ENCODE measurements at regions not wholly inside any gene's neighbourhood (a gene's known extent, or its start where the extent isn't known, plus 50 kb on each side); places are given as distances from the start of the nearest gene placed in this dataset.

DNA sequence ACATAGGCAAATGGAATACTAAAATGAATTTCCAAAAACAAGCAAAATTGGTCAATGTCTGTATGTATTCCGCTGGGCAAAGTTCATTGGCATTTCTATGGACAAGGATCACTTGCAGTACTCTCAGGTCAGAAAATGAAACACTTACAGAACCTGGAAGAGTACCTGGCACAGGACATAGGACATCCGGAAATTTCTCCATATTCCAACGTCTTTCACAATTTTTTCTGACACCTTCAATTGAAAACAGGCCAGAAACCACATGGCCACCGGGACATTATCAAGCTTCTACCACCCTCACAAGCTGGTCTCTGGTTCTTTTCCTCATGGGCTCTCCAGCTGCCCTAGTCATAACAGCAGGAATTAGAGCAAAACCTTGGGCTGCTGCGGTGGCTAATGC lies 96.9 kb upstream of the MSH6 start:
- H3K4me3 ChIP-seq (replicated peaks; ENCODE audit: low read depth, low read length): no peak overlapping the region
- H3K27me3 ChIP-seq (replicated peaks; ENCODE audit: control insufficient read depth, insufficient read depth, low read length): no peaks in the 10 kb centered on the region
- H3K36me3 ChIP-seq (ENCODE audit: control insufficient read depth, insufficient read depth, low read length): no peaks in the 10 kb centered on the region
- TF ChIP-seq, protein P1, sequence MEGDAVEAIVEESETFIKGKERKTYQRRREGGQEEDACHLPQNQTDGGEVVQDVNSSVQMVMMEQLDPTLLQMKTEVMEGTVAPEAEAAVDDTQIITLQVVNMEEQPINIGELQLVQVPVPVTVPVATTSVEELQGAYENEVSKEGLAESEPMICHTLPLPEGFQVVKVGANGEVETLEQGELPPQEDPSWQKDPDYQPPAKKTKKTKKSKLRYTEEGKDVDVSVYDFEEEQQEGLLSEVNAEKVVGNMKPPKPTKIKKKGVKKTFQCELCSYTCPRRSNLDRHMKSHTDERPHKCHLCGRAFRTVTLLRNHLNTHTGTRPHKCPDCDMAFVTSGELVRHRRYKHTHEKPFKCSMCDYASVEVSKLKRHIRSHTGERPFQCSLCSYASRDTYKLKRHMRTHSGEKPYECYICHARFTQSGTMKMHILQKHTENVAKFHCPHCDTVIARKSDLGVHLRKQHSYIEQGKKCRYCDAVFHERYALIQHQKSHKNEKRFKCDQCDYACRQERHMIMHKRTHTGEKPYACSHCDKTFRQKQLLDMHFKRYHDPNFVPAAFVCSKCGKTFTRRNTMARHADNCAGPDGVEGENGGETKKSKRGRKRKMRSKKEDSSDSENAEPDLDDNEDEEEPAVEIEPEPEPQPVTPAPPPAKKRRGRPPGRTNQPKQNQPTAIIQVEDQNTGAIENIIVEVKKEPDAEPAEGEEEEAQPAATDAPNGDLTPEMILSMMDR (IDR thresholded peaks at IDR 0.05; ENCODE audit: insufficient read depth, low read length, poor library complexity, severe bottlenecking): no peak
- no peak for DNase-seq (ENCODE audit: extremely low read depth, insufficient read length)

DNA sequence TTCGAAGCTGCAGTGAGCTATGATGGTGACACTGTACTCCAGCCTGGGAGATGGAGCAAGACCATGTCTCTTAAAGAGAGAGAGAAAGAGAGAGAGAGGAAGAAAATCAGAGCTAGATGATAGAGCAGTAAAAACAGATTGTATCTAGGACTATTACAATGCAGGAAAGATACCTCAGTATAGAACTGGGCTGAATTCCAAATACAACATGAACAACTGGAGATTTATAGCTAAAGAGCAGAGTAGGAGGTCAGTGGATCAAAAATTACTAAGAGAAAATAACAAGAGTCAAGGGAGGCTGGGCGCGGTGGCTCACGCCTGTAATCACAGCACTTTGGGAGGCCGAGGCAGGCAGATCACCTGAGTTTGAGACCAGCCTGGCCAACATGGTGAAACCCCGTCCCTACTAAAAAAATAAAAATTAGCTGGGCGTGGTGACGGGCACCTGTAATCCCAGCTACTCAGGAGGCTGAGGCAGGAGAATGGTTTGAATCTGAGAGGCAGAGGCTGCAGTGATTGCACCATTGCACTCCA lies 100.7 kb upstream of the MSH6 start:
- Histone ChIP-seq H3K27me3 (replicated peaks; ENCODE audit: control insufficient read depth, insufficient read depth, low read length) (no peaks in the 10 kb centered on the region), H3K36me3 (ENCODE audit: control insufficient read depth, insufficient read depth, low read length) (no peaks in the 10 kb centered on the region), H3K4me3 (replicated peaks; ENCODE audit: low read depth, low read length) (no peak overlapping the region)
- DNase-seq (ENCODE audit: extremely low read depth, insufficient read length): no peak
- TF ChIP-seq, protein P1 (IDR thresholded peaks at IDR 0.05; ENCODE audit: insufficient read depth, low read length, poor library complexity, severe bottlenecking): no peak

DNA sequence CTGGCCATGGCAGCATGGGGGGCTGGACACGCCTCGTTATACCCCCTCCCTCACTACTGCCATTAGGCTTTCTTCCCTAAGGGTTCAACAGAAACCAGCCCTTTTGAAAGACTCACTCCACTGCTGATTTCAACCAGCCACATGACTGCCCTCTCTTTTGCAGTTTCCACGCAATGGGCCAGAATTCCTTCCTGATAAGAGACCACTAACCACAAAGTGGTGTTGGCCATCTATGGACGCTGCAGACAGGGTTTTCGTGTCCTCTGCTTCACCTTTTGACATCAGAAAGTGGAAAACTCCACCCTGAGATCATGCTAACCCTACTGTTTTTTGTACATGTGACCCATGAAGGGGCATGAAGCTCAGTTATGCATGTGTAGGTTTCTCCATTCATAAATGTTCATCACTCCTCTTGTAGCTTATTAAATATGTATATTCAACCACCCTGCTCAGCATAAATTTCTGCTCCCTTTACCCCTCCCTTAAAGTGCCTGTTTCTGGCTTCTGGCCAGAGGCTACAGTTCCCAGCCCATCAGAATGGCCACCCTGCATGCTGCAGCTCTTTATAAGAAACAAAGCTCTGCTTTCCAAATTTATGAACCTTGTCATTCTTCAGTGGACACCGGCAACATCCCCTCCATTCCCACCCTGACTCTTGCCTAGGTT lies 105.6 kb upstream of the KCNK12 start:
- TF ChIP-seq, protein P1 (IDR thresholded peaks at IDR 0.05; ENCODE audit: insufficient read depth, low read length, poor library complexity, severe bottlenecking): no peak
- no peak overlapping the region for H3K4me3 ChIP-seq (replicated peaks; ENCODE audit: low read depth, low read length)

DNA sequence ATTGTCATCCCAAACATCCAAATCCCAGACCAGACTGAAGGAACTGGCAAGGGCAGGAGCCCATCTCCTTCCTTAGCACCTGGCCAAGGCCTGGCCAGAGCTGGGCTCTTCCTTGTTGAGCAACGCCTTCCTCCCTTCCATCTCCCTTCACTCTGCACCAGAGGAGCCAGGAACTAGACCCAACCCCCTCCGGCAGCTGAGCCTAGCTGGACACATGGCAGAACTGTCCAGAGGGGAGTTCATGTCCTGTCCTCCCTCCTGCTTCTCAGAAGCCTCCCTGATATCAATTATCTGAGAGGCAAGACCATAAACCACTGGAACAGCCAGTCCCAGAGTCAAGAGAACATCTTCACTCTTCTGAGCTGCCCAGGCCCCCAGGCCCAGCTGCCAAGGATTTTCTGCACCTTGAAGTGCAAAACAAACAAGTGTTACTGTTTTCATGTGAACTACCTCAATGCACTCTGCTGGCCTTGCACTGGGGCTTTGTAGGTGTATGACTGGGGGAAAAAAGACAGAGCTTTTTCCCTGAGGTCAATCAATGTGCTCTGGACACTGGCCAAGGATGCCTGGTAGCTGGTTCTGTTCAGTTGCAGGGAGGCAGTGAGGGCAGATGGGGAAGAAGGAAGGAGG lies 104.5 kb upstream of the KCNK12 start:
- DNase-seq (ENCODE audit: extremely low read depth, insufficient read length): no peak
- no peaks in the 10 kb centered on the region for H3K27me3 ChIP-seq (replicated peaks; ENCODE audit: control insufficient read depth, insufficient read depth, low read length)
- no peaks in the 10 kb centered on the region for H3K36me3 ChIP-seq (ENCODE audit: control insufficient read depth, insufficient read depth, low read length)
- TF ChIP-seq, protein P1 (IDR thresholded peaks at IDR 0.05; ENCODE audit: insufficient read depth, low read length, poor library complexity, severe bottlenecking): no peak
- no peak overlapping the region for H3K4me3 ChIP-seq (replicated peaks; ENCODE audit: low read depth, low read length)

More for the DNA sequence above, 105.6 kb upstream of the KCNK12 start:
- no peaks in the 10 kb centered on the region for H3K27me3 ChIP-seq (replicated peaks; ENCODE audit: control insufficient read depth, insufficient read depth, low read length)
- H3K36me3 ChIP-seq (ENCODE audit: control insufficient read depth, insufficient read depth, low read length): no peaks in the 10 kb centered on the region
- no peak for DNase-seq (ENCODE audit: extremely low read depth, insufficient read length)

DNA sequence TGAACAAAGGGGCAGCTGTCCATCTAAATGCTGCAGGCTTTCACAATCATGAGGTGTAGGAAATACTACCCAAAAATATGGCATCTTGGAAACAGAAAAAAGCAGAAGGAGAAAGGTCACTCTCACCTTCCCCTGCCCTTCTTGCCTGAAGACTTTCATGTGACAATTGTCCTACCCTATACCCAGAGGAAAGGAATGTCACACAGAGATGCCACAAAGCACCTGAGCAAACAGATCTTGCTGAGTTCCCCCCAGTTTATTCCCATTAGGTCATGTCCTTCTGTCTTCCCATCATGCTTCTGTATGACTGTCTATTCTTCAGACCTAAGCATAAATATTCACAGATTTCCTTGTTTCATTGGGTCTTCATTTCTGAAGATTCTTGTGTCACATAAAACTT lies 95.5 kb upstream of the KCNK12 start:
- H3K27me3 ChIP-seq (replicated peaks; ENCODE audit: control insufficient read depth, insufficient read depth, low read length): no peaks in the 10 kb centered on the region
- no peaks in the 10 kb centered on the region for H3K36me3 ChIP-seq (ENCODE audit: control insufficient read depth, insufficient read depth, low read length)
- TF ChIP-seq, protein P1 (IDR thresholded peaks at IDR 0.05; ENCODE audit: insufficient read depth, low read length, poor library complexity, severe bottlenecking): no peak
- no peak overlapping the region for H3K4me3 ChIP-seq (replicated peaks; ENCODE audit: low read depth, low read length)
- DNase-seq (ENCODE audit: extremely low read depth, insufficient read length): no peak
